ENCODE measurements at regions not wholly inside any gene's neighbourhood (a gene's known extent, or its start where the extent isn't known, plus 50 kb on each side); places are given as distances from the start of the nearest gene placed in this dataset.

- TF ChIP-seq CTCF (IDR thresholded peaks at IDR 0.05) (no peak), EP300 (IDR thresholded peaks at IDR 0.05) (no peak)
Measured at GRCh38 chr13:67651908-67652465, 421.9 kb upstream of the PCDH9 start.

Measured in sigmoid colon (tissue), 4 donors.